ENCODE measurements at regions not wholly inside any gene's neighbourhood (a gene's known extent, or its start where the extent isn't known, plus 50 kb on each side); places are given as distances from the start of the nearest gene placed in this dataset.

- DNase-seq, result no peak
These were observed 86.1 kb upstream of the CNOT2 start for GRCh38 chr12:70157099-70157498.

- DNase-seq, result no peak
These were observed 77.8 kb upstream of the CNOT2 start for GRCh38 chr12:70165450-70165849.

GRCh38 chr12:70176290-70176689 is 66.9 kb upstream of the CNOT2 start:
- no peak for DNase-seq

- no peak for DNase-seq
These were observed 65.6 kb upstream of the CNOT2 start for GRCh38 chr12:70177631-70178030.

GRCh38 chr12:70178038-70178437 is 65.2 kb upstream of the CNOT2 start:
- peak; percentile 50 for DNase-seq

- peak; percentile 4 for DNase-seq
These were observed 63.1 kb upstream of the CNOT2 start for GRCh38 chr12:70180130-70180529.

- DNase-seq, result no peak
These were observed 57.9 kb upstream of the CNOT2 start for GRCh38 chr12:70185301-70185700.

DNA sequence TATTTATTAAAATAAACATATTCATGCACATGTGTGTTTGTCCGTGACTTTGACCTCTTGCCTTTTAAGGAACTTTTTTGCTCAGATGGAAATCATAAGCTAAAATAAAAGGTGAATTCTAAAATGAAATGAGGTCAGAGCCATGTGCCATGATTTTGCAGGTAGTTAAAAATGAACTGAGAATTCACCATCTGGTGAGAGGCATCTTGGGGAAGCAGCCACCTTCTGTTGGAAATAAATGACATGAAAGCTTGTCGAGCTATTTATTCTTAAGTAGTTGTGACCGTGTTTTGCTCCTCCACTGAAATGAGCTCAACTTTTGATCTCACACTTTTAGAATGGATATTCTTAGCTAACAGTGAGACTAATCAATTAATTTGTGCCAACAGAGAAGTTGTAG is 56.8 kb upstream of the CNOT2 start:
- DNase-seq, result peak; percentile 56

DNA sequence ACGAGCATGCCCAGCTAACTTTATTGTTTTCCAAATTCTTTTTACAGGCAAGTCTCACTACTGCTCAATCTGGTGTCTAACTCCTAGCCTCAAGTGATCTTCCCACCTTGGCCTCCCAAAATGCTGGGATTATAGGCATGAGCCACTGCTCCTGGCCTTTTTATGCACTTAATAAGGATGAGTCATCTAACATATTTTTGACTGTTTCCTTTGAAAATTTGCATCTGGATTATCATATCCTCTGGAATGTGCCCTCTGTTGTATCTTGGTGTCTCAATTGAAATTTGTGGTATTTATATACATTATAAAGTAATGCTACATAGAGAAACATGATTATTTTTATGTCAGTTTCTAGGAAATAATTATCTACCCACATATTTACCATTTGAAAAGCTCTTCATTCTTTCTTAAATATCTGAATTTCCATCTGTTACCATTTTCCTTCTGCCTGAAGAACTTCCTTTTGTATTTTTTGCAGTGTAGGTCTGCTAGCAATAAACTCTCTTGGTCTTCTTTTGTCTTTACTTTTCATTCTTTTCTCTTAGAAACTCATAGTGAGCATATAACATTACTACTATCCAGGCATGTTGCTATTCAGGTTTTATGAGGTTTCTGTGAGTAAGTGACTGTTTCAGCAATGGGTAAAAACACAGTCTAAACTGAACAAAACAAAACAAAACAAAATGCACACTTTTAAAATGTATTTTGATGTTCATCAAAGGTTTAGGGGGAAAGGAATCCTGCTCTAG is 52.8 kb upstream of the CNOT2 start:
- no peak for DNase-seq

Measured in NCI-H2171 (cell line).